ENCODE measurements at regions not wholly inside any gene's neighbourhood (a gene's known extent, or its start where the extent isn't known, plus 50 kb on each side); places are given as distances from the start of the nearest gene placed in this dataset.

GRCh38 chr10:120998782-120999285 lies 147.7 kb downstream of the WDR11 start:
- in situ Hi-C loops (cut with MboI; ENCODE audit: low pct_unique_long_range_greater_than_20kb, low sequenced_read_pairs, unreplicated experiment): no loop called here
- DNase-seq (ENCODE audit: low spot score): no peak
- TF ChIP-seq, protein P1, sequence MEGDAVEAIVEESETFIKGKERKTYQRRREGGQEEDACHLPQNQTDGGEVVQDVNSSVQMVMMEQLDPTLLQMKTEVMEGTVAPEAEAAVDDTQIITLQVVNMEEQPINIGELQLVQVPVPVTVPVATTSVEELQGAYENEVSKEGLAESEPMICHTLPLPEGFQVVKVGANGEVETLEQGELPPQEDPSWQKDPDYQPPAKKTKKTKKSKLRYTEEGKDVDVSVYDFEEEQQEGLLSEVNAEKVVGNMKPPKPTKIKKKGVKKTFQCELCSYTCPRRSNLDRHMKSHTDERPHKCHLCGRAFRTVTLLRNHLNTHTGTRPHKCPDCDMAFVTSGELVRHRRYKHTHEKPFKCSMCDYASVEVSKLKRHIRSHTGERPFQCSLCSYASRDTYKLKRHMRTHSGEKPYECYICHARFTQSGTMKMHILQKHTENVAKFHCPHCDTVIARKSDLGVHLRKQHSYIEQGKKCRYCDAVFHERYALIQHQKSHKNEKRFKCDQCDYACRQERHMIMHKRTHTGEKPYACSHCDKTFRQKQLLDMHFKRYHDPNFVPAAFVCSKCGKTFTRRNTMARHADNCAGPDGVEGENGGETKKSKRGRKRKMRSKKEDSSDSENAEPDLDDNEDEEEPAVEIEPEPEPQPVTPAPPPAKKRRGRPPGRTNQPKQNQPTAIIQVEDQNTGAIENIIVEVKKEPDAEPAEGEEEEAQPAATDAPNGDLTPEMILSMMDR (IDR thresholded peaks at IDR 0.05; ENCODE audit: extremely low read depth, insufficient read depth, missing control alignments): no peak

GRCh38 chr10:120999868-121000267 lies 148.7 kb downstream of the WDR11 start:
- in situ Hi-C loops (cut with MboI; ENCODE audit: low pct_unique_long_range_greater_than_20kb, low sequenced_read_pairs, unreplicated experiment): no loop called here
- TF ChIP-seq, protein P1 (IDR thresholded peaks at IDR 0.05; ENCODE audit: extremely low read depth, insufficient read depth, missing control alignments): no peak
- DNase-seq (ENCODE audit: low spot score): no peak

DNA sequence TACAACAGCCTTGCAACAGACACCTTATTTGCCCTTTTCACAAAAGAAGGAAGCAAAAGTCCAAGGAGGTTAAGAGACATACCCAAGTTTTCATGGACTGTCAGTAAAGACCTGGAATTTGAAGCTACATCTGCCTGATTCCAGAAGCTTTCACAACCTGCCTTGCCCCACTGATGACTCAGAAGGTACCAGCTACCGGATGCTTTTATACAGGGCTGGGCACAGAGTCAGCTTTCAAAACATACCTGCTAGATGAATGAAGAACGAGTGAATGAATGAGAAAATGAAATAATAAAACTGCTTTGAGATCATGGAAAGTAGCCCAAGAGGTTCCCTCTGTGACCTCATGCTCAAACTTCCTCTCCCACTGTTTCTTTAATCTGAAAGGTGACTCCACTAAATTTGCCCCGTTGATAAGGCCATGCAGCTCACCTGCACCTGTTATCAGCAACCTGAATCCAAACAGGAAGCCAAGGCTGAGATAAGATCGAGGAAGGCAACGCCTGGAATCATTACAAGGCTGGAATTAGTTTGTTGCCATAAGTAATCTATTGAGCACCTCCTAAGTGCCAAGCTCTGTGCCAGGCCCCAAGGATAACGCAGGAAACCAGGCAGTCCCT lies 151.5 kb downstream of the WDR11 start:
- in situ Hi-C loops (cut with MboI; ENCODE audit: low pct_unique_long_range_greater_than_20kb, low sequenced_read_pairs, unreplicated experiment): no loop called here
- no peak for DNase-seq (ENCODE audit: low spot score)
- TF ChIP-seq, protein P1 (IDR thresholded peaks at IDR 0.05; ENCODE audit: extremely low read depth, insufficient read depth, missing control alignments): no peak

- DNase-seq (ENCODE audit: low spot score): no peak
- TF ChIP-seq, protein P1 (IDR thresholded peaks at IDR 0.05; ENCODE audit: extremely low read depth, insufficient read depth, missing control alignments): no peak
- in situ Hi-C loops (cut with MboI; ENCODE audit: low pct_unique_long_range_greater_than_20kb, low sequenced_read_pairs, unreplicated experiment): no loop called here
Measured at GRCh38 chr10:121005948-121006587, 154.9 kb downstream of the WDR11 start.

GRCh38 chr10:121007264-121007663 lies 156.1 kb downstream of the WDR11 start:
- DNase-seq (ENCODE audit: low spot score): no peak
- TF ChIP-seq, protein P1 (IDR thresholded peaks at IDR 0.05; ENCODE audit: extremely low read depth, insufficient read depth, missing control alignments): no peak
- in situ Hi-C loops (cut with MboI; ENCODE audit: low pct_unique_long_range_greater_than_20kb, low sequenced_read_pairs, unreplicated experiment): no loop called here

- in situ Hi-C loops (cut with MboI; ENCODE audit: low pct_unique_long_range_greater_than_20kb, low sequenced_read_pairs, unreplicated experiment): no loop called here
- TF ChIP-seq, protein P1 (IDR thresholded peaks at IDR 0.05; ENCODE audit: extremely low read depth, insufficient read depth, missing control alignments): no peak
- no peak for DNase-seq (ENCODE audit: low spot score)
Measured at GRCh38 chr10:121015916-121016315, 164.8 kb downstream of the WDR11 start.
